SK-N-DZ (cell line): ENCODE measurements at regions not wholly inside any gene's neighbourhood (a gene's known extent, or its start where the extent isn't known, plus 50 kb on each side); places are given as distances from the start of the nearest gene placed in this dataset.

Experiments used
- DNase-seq: peaks from one replicate; pipeline ENCODE4 v3.0.0-alpha.2; 2015; ENCODE audit warnings: low spot score

- no peak for DNase-seq
Observed at GRCh38 chr14:62269204-62269603, 507.0 kb downstream of the SNAPC1 start.

GRCh38 chr14:62270236-62270635 is 508.0 kb downstream of the SNAPC1 start:
- no peak for DNase-seq

GRCh38 chr14:62280366-62280765 is 518.1 kb downstream of the SNAPC1 start:
- no peak for DNase-seq

GRCh38 chr14:62283837-62284236 is 521.6 kb downstream of the SNAPC1 start:
- DNase-seq: no peak

- no peak for DNase-seq
Observed at GRCh38 chr14:62289471-62289870, 527.3 kb downstream of the SNAPC1 start.

GRCh38 chr14:62301080-62301479 is 538.9 kb downstream of the SNAPC1 start:
- no peak for DNase-seq

GRCh38 chr14:62301911-62302310 is 539.7 kb downstream of the SNAPC1 start:
- DNase-seq: no peak

- DNase-seq: no peak
Observed at GRCh38 chr14:62303437-62303836, 541.2 kb downstream of the SNAPC1 start.

GRCh38 chr14:62304257-62304656 is 542.0 kb downstream of the SNAPC1 start:
- no peak for DNase-seq

GRCh38 chr14:62307844-62308243 is 545.6 kb downstream of the SNAPC1 start:
- no peak for DNase-seq

- DNase-seq: no peak
Observed at GRCh38 chr14:62308316-62308715, 546.1 kb downstream of the SNAPC1 start.

- DNase-seq: no peak
Observed at GRCh38 chr14:62308891-62309290, 546.7 kb downstream of the SNAPC1 start.

- DNase-seq: no peak
Observed at GRCh38 chr14:62313212-62313611, 551.0 kb downstream of the SNAPC1 start.

GRCh38 chr14:62314221-62314620 is 552.0 kb downstream of the SNAPC1 start:
- no peak for DNase-seq

- DNase-seq: no peak
Observed at GRCh38 chr14:62314871-62315270, 552.7 kb downstream of the SNAPC1 start.

- DNase-seq: no peak
Observed at GRCh38 chr14:62315631-62316030, 553.4 kb downstream of the SNAPC1 start.

- DNase-seq: no peak
Observed at GRCh38 chr14:62322216-62322615, 560.0 kb downstream of the SNAPC1 start.

GRCh38 chr14:62329427-62329826 is 567.2 kb downstream of the SNAPC1 start:
- DNase-seq: no peak

GRCh38 chr14:62347562-62348011 is 585.4 kb downstream of the SNAPC1 start:
- DNase-seq: no peak

GRCh38 chr14:62357362-62357761 is 595.1 kb downstream of the SNAPC1 start:
- no peak for DNase-seq

- no peak for DNase-seq
Observed at GRCh38 chr14:62364161-62364560, 601.9 kb downstream of the SNAPC1 start.

GRCh38 chr14:62364800-62365280 is 602.6 kb downstream of the SNAPC1 start:
- no peak for DNase-seq

- no peak for DNase-seq
Observed at GRCh38 chr14:62369919-62370560, 607.8 kb downstream of the SNAPC1 start.

- DNase-seq: no peak
Observed at GRCh38 chr14:62373944-62374343, 611.7 kb downstream of the SNAPC1 start.
